Thyroid gland (tissue), 4 donors: ENCODE measurements at regions not wholly inside any gene's neighbourhood (a gene's known extent, or its start where the extent isn't known, plus 50 kb on each side); places are given as distances from the start of the nearest gene placed in this dataset.
"Not testable (repeated sequence)": the region's sequence is repeated elsewhere in the genome, so short reads cannot be mapped to it uniquely, and the experiment has no call there.

Experiments used
- CTCF ChIP-seq, 6 experiments: fragments of 200-600 bp in 3 of 6; fragments of 450-650 bp in 3 of 6; sonication (generic) in 3 of 6; IDR thresholded peaks; one replicate each; pipeline ENCODE4 v1.5.1; 2016 to 2019; ENCODE audit warnings: antibody characterized with exemption in 6 of 6, mild to moderate bottlenecking in 2 of 6, inconsistent platforms in 1 of 6, moderate library complexity in 1 of 6
- POLR2A ChIP-seq, 2 donors: fragments of 450-650 bp; IDR thresholded peaks; one replicate each; pipeline ENCODE4 v1.6.1; 2017; ENCODE audit warnings: antibody characterized with exemption in 2 of 2, mild to moderate bottlenecking in 2 of 2, moderate library complexity in 1 of 2

DNA sequence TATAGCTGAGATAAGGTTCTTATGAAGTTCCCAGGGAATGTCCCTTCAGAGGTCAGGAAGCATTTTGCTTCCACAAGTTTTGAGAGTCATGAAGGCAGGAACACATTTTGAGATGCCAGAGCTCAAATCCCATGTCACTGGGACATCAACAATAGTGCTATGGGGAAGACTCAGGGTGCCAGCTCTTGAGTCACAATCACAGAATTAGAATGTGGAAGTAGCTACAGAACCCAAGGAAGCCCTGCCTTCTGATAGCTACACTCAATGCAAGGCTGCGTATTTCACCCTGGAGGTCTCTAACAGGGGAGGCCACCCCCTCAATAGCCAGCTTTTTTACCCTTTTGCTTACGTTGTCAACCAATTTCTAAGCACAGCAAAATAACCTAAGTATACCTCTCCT lies 141.3 kb downstream of the FAM72B start:
- not testable (repeated sequence) for TF ChIP-seq POLR2A, CTCF (IDR thresholded peaks at IDR 0.05)
